ENCODE measurements at regions not wholly inside any gene's neighbourhood (a gene's known extent, or its start where the extent isn't known, plus 50 kb on each side); places are given as distances from the start of the nearest gene placed in this dataset.
"Not testable (repeated sequence)": the region's sequence is repeated elsewhere in the genome, so short reads cannot be mapped to it uniquely, and the experiment has no call there.

DNA sequence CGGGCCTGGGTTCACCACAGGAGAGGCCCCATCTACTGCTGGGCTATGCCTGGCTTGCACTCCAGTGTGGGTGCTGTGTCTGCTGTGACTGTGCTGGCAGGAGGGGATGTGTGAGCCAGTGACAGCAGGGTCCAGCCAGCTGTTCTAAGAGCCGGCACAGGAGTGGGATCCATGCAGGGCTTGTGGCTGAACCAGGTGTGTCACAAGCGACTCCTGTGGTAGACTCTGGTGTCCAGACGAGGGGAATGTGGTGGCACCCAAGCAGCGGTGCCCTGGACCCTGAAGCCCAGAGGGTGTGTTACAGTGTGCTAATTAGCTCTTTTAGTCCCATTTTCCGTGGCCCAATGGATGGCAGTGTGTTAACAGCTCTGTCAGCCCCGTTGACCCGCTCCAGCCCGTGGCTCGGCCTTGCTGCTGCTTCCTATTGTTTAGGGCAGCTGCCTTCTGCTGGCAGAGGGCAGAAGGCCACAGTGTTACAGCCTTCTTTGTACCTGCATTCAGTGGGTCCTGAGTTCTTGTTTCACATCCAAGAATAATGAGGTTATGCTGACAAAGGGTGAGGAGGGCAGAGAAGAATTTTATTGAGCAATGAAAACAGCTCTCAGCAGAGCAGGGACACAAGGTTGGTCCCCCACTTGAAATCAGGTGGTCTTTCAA, 78.5 kb upstream of the RNU6-1 start:
- no peak for DNase-seq

DNA sequence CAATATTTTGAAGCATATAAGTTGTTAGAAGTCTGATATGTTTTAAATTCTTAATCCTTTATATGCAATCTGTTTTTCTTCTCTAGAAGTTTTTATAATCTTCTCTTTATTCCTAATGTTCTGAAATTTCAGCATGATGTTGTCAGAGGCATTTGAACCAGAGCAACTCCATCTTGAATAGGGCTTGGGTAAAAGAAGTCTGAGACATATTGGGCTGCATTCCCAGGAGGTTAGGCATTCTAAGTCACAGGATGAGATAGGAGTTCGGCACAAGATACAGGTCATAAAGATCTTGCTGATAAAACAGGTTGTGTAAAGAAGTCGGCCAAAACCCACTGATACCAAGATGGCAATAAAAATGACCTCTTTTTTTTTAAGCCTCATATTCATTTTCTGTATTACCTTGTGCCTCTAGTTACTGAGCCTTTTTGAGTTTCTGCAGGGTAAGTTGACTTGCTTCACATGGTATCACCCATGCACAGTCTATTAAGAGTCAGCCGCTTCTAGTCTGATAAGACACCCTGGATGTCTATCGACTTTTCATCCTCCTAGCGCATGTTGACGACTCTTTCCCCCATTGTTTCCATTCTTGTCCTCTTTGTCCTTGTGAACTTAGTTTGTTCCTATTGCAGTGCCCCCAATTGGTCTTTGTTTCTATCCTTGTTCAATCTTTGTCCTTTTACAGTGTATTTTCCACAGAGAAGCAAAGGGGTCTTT, 80.8 kb upstream of the RNU6-1 start:
- no peak for DNase-seq

- no peak for DNase-seq
Measured at GRCh38 chr15:67922106-67922675, 82.3 kb upstream of the RNU6-1 start.

- no peak for DNase-seq
Measured at GRCh38 chr15:67922971-67923945, 83.4 kb upstream of the RNU6-1 start.

DNA sequence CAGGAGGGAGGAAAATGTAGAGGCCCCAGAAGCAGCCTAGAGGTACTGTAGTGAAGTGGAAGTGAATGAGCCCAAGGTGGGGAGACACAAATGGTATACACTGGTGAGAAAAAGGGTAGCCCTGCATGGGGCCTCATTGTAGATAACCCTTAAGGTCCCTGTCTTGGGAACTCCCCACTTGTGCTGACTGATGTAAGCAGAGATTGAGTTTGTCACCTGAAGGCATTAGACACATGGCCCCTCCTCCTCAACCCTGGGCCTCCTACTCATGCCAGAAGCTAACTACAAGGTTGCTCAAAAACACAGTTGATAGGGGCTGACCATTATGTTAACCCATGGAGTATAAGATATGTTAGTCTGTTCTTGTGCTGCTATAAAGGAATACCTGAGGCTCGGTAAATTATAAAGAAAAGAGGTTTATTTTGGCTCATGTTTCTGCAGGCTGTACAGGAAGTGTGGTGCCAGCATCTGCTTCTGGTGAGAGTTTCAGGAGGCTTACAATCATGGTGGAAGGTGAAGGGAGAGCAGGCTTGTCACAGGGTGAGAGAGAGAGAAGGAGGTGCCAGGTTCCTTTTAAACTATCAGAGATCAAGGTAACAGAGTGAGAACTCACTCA, 84.6 kb upstream of the RNU6-1 start:
- no peak for DNase-seq

DNA sequence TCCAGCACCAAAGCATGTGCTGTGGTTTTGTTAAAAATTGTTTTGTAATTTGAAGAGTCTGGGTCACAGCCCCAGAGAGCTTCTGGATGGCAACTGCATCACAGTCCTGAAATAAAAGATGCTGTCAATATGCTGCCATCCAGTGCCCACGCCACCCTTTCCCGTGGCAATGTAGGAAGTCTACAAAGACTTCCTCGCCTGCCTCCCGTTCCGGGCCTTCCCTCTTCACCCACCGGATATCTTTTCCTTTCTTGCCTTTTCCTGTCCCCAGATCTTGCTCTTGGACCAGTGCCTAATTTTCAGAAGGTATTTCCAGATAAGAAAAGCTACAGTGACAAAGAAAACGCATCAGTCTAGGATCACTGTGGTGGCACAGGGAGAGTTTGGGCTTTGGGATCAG, 85.3 kb upstream of the RNU6-1 start:
- DNase-seq: no peak

DNA sequence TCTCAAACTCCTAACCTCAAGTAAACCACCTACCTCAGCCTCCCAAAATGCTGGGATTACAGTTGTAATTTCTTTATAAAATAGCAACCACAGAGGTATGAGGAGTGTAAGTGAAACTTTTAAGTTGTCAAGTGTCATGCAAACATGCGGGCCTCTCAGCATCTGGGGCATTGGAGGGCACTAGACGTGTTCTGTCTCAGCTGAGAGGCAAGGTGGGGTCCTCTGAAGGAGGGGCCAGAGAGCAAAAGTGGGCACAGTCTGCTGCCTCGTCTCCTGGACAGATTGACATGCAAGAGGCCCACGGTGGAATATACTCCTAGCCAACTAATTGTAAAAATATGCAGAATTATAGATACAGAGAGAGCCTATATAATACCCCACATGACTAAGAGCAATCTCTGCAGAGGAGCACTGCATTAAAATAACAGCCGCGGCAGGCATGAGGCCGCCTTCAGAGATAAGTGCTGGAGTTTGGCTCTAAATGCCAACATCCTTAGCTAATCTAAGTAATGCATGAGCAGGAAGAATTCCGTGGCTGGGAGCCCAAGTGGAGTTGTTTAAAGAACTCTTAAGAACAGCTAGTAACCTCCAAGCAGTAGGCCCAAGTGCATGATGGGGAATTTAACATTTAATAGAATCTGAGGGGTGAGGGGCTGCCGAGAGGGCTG, 87.8 kb upstream of the RNU6-1 start:
- peak in 7 of 56 donors; percentile 4 to 17 (median 9) for DNase-seq

DNA sequence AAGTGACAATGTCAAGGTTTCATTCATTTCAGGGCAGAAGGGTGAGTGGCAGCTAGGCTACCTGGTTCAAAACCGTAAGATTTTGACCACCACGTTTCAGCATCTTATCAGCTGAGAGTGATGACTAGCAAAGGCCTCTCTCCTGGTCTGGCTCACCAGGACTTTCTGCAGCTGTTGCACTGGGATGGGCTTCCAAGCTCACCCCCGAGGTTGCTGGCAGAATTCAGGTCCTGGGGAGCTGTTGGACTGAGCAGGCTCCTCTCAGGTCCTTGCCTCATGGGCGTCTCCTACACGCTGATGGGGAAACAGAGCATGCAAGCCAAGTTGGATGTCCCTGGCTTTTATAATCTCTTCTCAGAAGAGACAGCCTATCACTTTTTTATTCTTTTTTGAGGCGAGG, 88.8 kb upstream of the RNU6-1 start:
- no peak for DNase-seq

GRCh38 chr15:67930720-67931119, 90.9 kb upstream of the RNU6-1 start:
- DNase-seq: no peak

GRCh38 chr15:67931861-67932260, 92.0 kb upstream of the RNU6-1 start:
- DNase-seq: no peak

- DNase-seq: not testable (repeated sequence)
Measured at GRCh38 chr15:67934126-67934525, 94.3 kb upstream of the RNU6-1 start.

GRCh38 chr15:67935244-67935643, 95.4 kb upstream of the RNU6-1 start:
- no peak for DNase-seq

- DNase-seq: no peak
Measured at GRCh38 chr15:67936258-67936657, 96.4 kb upstream of the RNU6-1 start.

DNA sequence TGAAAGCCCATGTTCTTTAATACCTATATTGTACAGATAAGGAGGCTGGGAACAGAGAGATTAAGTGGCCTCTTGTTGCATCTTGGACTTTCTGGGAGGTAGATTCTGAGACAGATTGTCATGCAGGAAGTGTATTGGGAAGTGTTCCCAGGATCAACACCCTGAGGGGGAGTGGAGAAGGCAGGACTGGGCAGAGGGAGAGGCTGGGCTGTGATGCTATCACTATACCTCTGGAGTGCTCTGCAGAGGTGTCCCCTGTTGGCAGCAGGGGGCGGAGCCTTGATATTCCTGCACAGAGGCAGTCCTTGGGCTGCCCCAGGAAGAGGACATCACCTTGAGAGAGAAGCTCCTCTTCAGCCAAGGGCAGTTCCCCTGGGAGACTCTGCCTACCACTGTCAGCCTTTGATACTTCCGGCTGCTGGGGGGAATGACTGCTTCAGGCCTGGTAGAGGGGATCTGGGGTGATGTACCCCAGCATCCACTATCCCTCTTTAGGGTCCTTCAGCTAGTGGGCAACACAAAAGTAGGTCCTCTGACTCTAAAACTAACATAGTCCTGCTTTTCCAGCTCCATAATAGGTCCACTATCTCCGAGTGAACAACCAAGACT, 97.4 kb upstream of the RNU6-1 start:
- DNase-seq: no peak

DNA sequence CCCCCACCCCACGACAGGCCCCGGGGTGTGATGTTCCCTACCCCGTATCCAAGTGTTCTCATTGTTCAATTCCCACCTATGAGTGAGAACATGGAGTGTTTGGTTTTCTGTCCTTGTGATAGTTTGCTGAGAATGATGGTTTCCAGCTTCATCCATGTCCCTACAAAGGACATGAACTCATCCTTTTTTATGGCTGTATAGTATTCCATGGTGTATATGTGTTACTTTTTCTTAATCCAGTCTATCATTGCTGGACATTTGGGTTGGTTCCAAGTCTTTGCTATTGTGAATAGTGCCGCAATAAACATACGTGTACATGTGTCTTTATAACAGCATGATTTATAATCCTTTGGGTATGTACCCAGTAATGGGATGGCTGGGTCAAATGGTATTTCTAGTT, 99.3 kb upstream of the RNU6-1 start:
- DNase-seq: not testable (repeated sequence)

GRCh38 chr15:67939588-67940323, 99.9 kb upstream of the RNU6-1 start:
- DNase-seq: not testable (repeated sequence)

GRCh38 chr15:67940324-67940719, 100.5 kb upstream of the RNU6-1 start:
- DNase-seq: no peak

DNA sequence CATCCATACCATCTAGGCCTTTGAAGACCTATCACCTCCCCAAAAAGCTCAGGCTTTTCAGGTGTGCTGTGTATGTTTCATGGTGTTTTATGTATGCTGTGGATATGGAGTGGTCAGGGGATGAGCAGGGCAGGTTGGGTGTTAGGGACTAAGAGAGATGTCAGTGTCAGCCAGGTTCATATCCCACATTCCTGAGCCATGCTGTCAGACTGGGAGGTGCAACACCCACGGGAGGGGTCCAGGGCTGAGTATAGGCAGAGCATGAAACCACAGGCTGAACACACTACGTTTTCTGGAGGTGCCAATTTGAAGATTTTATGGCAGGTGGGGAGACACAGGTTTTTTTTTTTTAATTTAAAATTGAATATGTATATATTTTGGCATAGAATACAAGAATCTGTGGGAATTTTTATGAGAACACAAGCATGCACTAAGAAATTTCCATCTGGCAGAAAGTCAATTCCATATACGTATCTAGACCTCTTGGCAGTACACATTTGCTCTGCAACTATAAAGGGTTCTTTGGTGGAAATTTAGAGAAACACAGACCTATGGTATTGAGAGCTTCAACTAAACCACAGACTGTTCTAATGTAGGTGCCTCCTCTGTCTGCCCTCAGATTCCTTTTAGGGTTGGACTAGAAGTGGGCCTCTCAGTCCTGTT, 101.9 kb upstream of the RNU6-1 start:
- DNase-seq: no peak

DNA sequence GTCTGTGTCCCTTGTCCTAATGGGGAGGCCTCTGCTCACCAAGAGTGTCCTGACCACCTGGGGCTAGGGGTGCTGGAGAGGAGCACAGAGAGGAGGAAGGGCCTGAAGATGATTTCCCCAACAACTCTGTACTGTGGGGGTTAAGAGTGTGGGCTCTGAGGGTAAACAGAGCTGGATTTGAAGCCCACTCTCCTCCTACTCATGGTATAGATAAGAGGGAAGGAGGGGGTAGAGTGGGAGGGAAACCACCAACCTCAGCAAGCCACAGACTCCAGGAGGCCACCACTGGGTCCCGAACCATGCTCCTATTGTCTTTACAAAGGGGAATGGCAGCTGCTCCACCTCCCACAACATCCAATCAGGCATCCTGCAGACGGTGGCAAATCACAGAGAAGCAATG, 103.6 kb upstream of the RNU6-1 start:
- no peak for DNase-seq

Data from amygdala (tissue), 56 donors.